ENCODE measurements at regions not wholly inside any gene's neighbourhood (a gene's known extent, or its start where the extent isn't known, plus 50 kb on each side); places are given as distances from the start of the nearest gene placed in this dataset.

- TF ChIP-seq CEBPZ (IDR thresholded peaks at IDR 0.05; ENCODE audit: low read length), result no peak
- TF ChIP-seq ZNF407 (CRISPR knock-in tag; IDR thresholded peaks at IDR 0.05; ENCODE audit: not compliant biosample characterization), result no peak
- no peak for TF ChIP-seq SIN3A (IDR thresholded peaks at IDR 0.05; ENCODE audit: borderline replicate concordance, low read depth, low read length)
- TF ChIP-seq, protein P1, sequence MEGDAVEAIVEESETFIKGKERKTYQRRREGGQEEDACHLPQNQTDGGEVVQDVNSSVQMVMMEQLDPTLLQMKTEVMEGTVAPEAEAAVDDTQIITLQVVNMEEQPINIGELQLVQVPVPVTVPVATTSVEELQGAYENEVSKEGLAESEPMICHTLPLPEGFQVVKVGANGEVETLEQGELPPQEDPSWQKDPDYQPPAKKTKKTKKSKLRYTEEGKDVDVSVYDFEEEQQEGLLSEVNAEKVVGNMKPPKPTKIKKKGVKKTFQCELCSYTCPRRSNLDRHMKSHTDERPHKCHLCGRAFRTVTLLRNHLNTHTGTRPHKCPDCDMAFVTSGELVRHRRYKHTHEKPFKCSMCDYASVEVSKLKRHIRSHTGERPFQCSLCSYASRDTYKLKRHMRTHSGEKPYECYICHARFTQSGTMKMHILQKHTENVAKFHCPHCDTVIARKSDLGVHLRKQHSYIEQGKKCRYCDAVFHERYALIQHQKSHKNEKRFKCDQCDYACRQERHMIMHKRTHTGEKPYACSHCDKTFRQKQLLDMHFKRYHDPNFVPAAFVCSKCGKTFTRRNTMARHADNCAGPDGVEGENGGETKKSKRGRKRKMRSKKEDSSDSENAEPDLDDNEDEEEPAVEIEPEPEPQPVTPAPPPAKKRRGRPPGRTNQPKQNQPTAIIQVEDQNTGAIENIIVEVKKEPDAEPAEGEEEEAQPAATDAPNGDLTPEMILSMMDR (CRISPR knock-in tag; IDR thresholded peaks at IDR 0.05), result no peak
- no peak for TF ChIP-seq POLR2AphosphoS5 (IDR thresholded peaks at IDR 0.05; ENCODE audit: low read depth, low read length)
- no peak for TF ChIP-seq NFATC3 (CRISPR knock-in tag; IDR thresholded peaks at IDR 0.05)
- TF ChIP-seq ATF1 (CRISPR knock-in tag; IDR thresholded peaks at IDR 0.05), result no peak
- TF ChIP-seq HDAC6 (IDR thresholded peaks at IDR 0.05; ENCODE audit: low read depth, low read length), result no peak
- no peak for TF ChIP-seq EZH2 (conservative IDR thresholded peaks at IDR 0.05; ENCODE audit: low read depth, low read length)
- TF ChIP-seq ZKSCAN1 (IDR thresholded peaks at IDR 0.05; ENCODE audit: low read length), result no peak
- no peak for TF ChIP-seq ZNF124 (CRISPR knock-in tag; IDR thresholded peaks at IDR 0.05)
- no peak for TF ChIP-seq SOX6 (IDR thresholded peaks at IDR 0.05)
- no peak for TF ChIP-seq SOX6 (CRISPR knock-in tag; IDR thresholded peaks at IDR 0.05)
- TF ChIP-seq ZFP36 (IDR thresholded peaks at IDR 0.05; ENCODE audit: borderline replicate concordance, low read depth, low read length, partially characterized antibody), result no peak
Observed at GRCh38 chr16:47943235-47943634, 212.6 kb downstream of the ABCC12 start.
